H1 (cell line): ENCODE measurements at regions not wholly inside any gene's neighbourhood (a gene's known extent, or its start where the extent isn't known, plus 50 kb on each side); places are given as distances from the start of the nearest gene placed in this dataset.

Experiments used
- CTCF ChIA-PET: fragments of 300-600 bp; sonication (Branson Sonifier 250); formaldehyde crosslinking; loops from one replicate; lab custom pipeline; 2021; ENCODE audit not compliant: partially characterized antibody; lab: Charles Lee
- POLR2A ChIA-PET: fragments of 300-600 bp; sonication (Branson Sonifier 250); formaldehyde crosslinking; loops from one replicate; lab custom pipeline; 2021; ENCODE audit warnings: inconsistent platforms; ENCODE audit not compliant: partially characterized antibody; lab: Charles Lee
- DNase-seq, 2 experiments: peaks; one replicate each; pipeline versions ENCODE4 v3.0.0 to v3.0.0-alpha.2; 2010 to 2022; ENCODE audit warnings: low spot score in 2 of 2, low read depth in 1 of 2, mixed read lengths in 1 of 2
- FAIRE-seq: peaks from 2 replicates; lab custom pipeline; 2011; peaks lifted over from hg19 to GRCh38; lab: Jason Lieb, UNC
- H2AFZ ChIP-seq: 2 replicates; pipeline ENCODE4 v1.8.1; 2012; ENCODE audit warnings: low read length, inconsistent platforms
- H2AK5ac ChIP-seq: 2 replicates; pipeline ENCODE4 v1.6.1; 2013; ENCODE audit warnings: low read depth, low read length
- H2BK120ac ChIP-seq: replicated peaks from 2 replicates; pipeline ENCODE3; 2013; ENCODE audit warnings: low read depth, low read length, inconsistent platforms
- H2BK12ac ChIP-seq: 2 replicates; pipeline ENCODE4 v1.6.1; 2013; ENCODE audit warnings: low read depth, low read length
- H2BK15ac ChIP-seq: 2 replicates; pipeline ENCODE4 v1.6.1; 2013; ENCODE audit warnings: low read length
- H2BK20ac ChIP-seq: 2 replicates; pipeline ENCODE4 v1.6.1; 2013; ENCODE audit warnings: low read length
- H2BK5ac ChIP-seq: 2 replicates; pipeline ENCODE4 v1.6.1; 2013; ENCODE audit warnings: low read depth, low read length
- H3K14ac ChIP-seq: 2 replicates; pipeline ENCODE4 v1.6.1; 2013; ENCODE audit warnings: inconsistent platforms; ENCODE audit not compliant: insufficient read length
- H3K18ac ChIP-seq: 2 replicates; pipeline ENCODE4 v1.6.1; 2013; ENCODE audit warnings: low read length; ENCODE audit errors: extremely low read depth
- H3K23ac ChIP-seq: 2 replicates; pipeline ENCODE4 v1.6.1; 2013; ENCODE audit warnings: inconsistent platforms; ENCODE audit not compliant: insufficient read length
- H3K23me2 ChIP-seq: 2 replicates; pipeline ENCODE4 v1.6.1; 2013; ENCODE audit warnings: low read depth, low read length
- H3K27ac ChIP-seq: 2 replicates; pipeline ENCODE4 v1.6.1; 2011; ENCODE audit warnings: low read depth, low read length, inconsistent platforms
- H3K27me3 ChIP-seq, 4 experiments: replicated peaks in 1 of 4; 1 replicate in 1 of 4; 2 replicates in 3 of 4; pipeline versions ENCODE4 v1.6.1 to v1.8.1; 2011 to 2013; ENCODE audit warnings: low read length in 3 of 4, mild to moderate bottlenecking in 3 of 4, inconsistent platforms in 2 of 4, mixed read lengths in 2 of 4, moderate library complexity in 1 of 4; ENCODE audit not compliant: control insufficient read depth in 3 of 4, insufficient read depth in 3 of 4; ENCODE audit errors: extremely low read depth in 1 of 4
- H3K36me3 ChIP-seq, 4 experiments: 2 replicates each; pipeline versions ENCODE4 v1.6.1 to v1.8.1; 2011 to 2013; ENCODE audit warnings: mild to moderate bottlenecking in 4 of 4, low read length in 3 of 4, moderate library complexity in 2 of 4, control low read depth in 1 of 4, inconsistent platforms in 1 of 4; ENCODE audit not compliant: insufficient read depth in 4 of 4, control insufficient read depth in 2 of 4
- H3K4ac ChIP-seq: replicated peaks from 2 replicates; pipeline ENCODE3; 2013; ENCODE audit warnings: low read length, low read depth, mixed read lengths, inconsistent platforms; ENCODE audit not compliant: insufficient read length
- H3K4me1 ChIP-seq, 4 experiments: replicated peaks in 1 of 4; 1 replicate in 1 of 4; 2 replicates in 3 of 4; pipeline versions ENCODE4 v1.6.1 to v1.8.1; 2011 to 2013; ENCODE audit warnings: low read length in 3 of 4, inconsistent platforms in 2 of 4, mixed read lengths in 1 of 4; ENCODE audit not compliant: insufficient read depth in 4 of 4, control insufficient read depth in 3 of 4
- H3K4me2 ChIP-seq, 2 experiments: 2 replicates each; pipeline versions ENCODE4 v1.6.1 to v1.8.1; 2011 to 2013; ENCODE audit warnings: low read depth in 2 of 2, low read length in 2 of 2, control low read depth in 1 of 2, inconsistent platforms in 1 of 2, mild to moderate bottlenecking in 1 of 2; ENCODE audit not compliant: insufficient read depth in 1 of 2
- H3K4me3 ChIP-seq, 4 experiments: fragments of 200-600, 300-600 bp in 1 of 4; sonication (generic), shearing (Covaris generic), sonication (Bioruptor Twin) in 1 of 4; 2 replicates each; pipeline versions ENCODE4 v1.5.1 to v1.8.1; 2011 to 2016; ENCODE audit warnings: low read length in 4 of 4, low read depth in 3 of 4, control low read depth in 2 of 4, inconsistent platforms in 2 of 4, mild to moderate bottlenecking in 2 of 4, mixed read lengths in 1 of 4, moderate library complexity in 1 of 4; ENCODE audit not compliant: insufficient read depth in 2 of 4; ENCODE audit errors: extremely low read depth in 1 of 4
- H3K56ac ChIP-seq: replicated peaks from 2 replicates; pipeline ENCODE3; 2013; ENCODE audit warnings: low read depth, mild to moderate bottlenecking, mixed read lengths, low read length, inconsistent platforms; ENCODE audit not compliant: insufficient read length
- H3K79me1 ChIP-seq: 2 replicates; pipeline ENCODE4 v1.6.1; 2013; ENCODE audit warnings: low read depth, low read length, control low read depth
- H3K79me2 ChIP-seq, 2 experiments: 2 replicates each; pipeline versions ENCODE4 v1.6.1 to v1.8.1; 2012 to 2013; ENCODE audit warnings: low read length in 2 of 2, mild to moderate bottlenecking in 2 of 2, inconsistent platforms in 1 of 2; ENCODE audit not compliant: insufficient read depth in 2 of 2, control insufficient read depth in 1 of 2
- H3K9ac ChIP-seq, 4 experiments: replicated peaks in 1 of 4; 1 replicate in 1 of 4; 2 replicates in 3 of 4; pipeline versions ENCODE4 v1.6.1 to v1.8.1; 2011 to 2013; ENCODE audit warnings: low read depth in 3 of 4, low read length in 3 of 4, control low read depth in 2 of 4, mild to moderate bottlenecking in 2 of 4, moderate library complexity in 2 of 4, inconsistent platforms in 1 of 4; ENCODE audit errors: extremely low read depth in 1 of 4
- H3K9me3 ChIP-seq, 2 experiments: 2 replicates each; pipeline versions ENCODE4 v1.6.1 to v1.8.1; 2012 to 2013; ENCODE audit warnings: mild to moderate bottlenecking in 2 of 2, moderate library complexity in 2 of 2, control low read depth in 1 of 2, inconsistent platforms in 1 of 2, low read depth in 1 of 2, low read length in 1 of 2, mixed read lengths in 1 of 2; ENCODE audit not compliant: insufficient read depth in 2 of 2
- H4K20me1 ChIP-seq, 2 experiments: replicated peaks in 1 of 2; 2 replicates each; pipeline versions ENCODE3 to v1.8.1; 2011 to 2013; ENCODE audit warnings: inconsistent platforms in 2 of 2, low read length in 2 of 2, mild to moderate bottlenecking in 1 of 2; ENCODE audit not compliant: insufficient read depth in 2 of 2, control insufficient read depth in 1 of 2
- H4K5ac ChIP-seq: 2 replicates; pipeline ENCODE4 v1.6.1; 2013; ENCODE audit warnings: low read length, low read depth, mixed read lengths, inconsistent platforms; ENCODE audit not compliant: insufficient read length
- H4K8ac ChIP-seq: 2 replicates; pipeline ENCODE4 v1.8.0; 2013; ENCODE audit warnings: mild to moderate bottlenecking, moderate library complexity, low read length, inconsistent platforms; ENCODE audit not compliant: insufficient read depth; ENCODE audit errors: extremely low read depth
- H4K91ac ChIP-seq: replicated peaks from 2 replicates; pipeline ENCODE3; 2013; ENCODE audit warnings: low read length, mixed read lengths, inconsistent platforms; ENCODE audit not compliant: insufficient read length
- ATF2 ChIP-seq: IDR thresholded peaks from 2 replicates; pipeline ENCODE4 v1.6.1; 2012; ENCODE audit warnings: low read length, inconsistent platforms
- WGBS, 2 experiments: shearing (Covaris generic) in 1 of 2; methylation state at CpG; one replicate each; pipeline versions ENCODE4 v1.1.6 to v1.1.7; 2013 to 2015; ENCODE audit warnings: low lambda C conversion rate in 2 of 2, mixed read lengths in 2 of 2, inconsistent platforms in 1 of 2, low coverage in 1 of 2, missing lambda C conversion rate in 1 of 2; ENCODE audit not compliant: insufficient replicate concordance in 2 of 2, insufficient coverage in 1 of 2, insufficient read length in 1 of 2; ENCODE audit errors: extremely low coverage in 1 of 2, missing lambda C conversion rate in 1 of 2; 5-methylcytosine and 5-hydroxymethylcytosine counted together

GRCh38 chr17:5662409-5663085, 78.2 kb upstream of the NLRP1 start:
- no peak for DNase-seq
- no peak overlapping the region for H2AK5ac ChIP-seq

More at GRCh38 chr17:5662409-5663085, 78.2 kb upstream of the NLRP1 start:
- Histone ChIP-seq H2AFZ (no peak overlapping the region), H2BK15ac (peak overlapping the region; percentile 19; the same call in 1 of the 2 replicates), H2BK120ac (no peak overlapping the region), H3K27me3 (no peaks in the 10 kb centered on the region), H3K14ac (no peak overlapping the region), H4K8ac (no peak overlapping the region; the same call in 1 of the 2 replicates), H3K79me1 (no peaks in the 10 kb centered on the region), H2BK5ac (no peak overlapping the region), H3K9ac (no peak overlapping the region), H3K4ac (no peak overlapping the region), H3K18ac (no peak overlapping the region), H3K4me3 (no peak overlapping the region), H3K23me2 (no peaks in the 10 kb centered on the region), H3K4me1 (peaks cover 0 to 2% (median 0%) of the 10 kb centered on the region in 4 experiments; a peak in 2 of 7 replicates), H4K5ac (no peak overlapping the region), H2BK20ac (no peak overlapping the region), H3K9me3 (no peaks in the 10 kb centered on the region), H3K4me2 (no peak overlapping the region), H2BK12ac (no peak overlapping the region), H3K23ac (no peak overlapping the region), H3K79me2 (no peaks in the 10 kb centered on the region), H3K56ac (no peak overlapping the region), H4K20me1 (no peaks in the 10 kb centered on the region), H3K36me3 (no peaks in the 10 kb centered on the region), H4K91ac (no peak overlapping the region), H3K27ac (no peak overlapping the region)
- no peak for FAIRE-seq
- ChIA-PET CTCF (interaction anchor here (0.6 to 1.4 kb wide), 7 partner anchors 15 to 734 kb away, joined by 3 to 4 read pairs (median 3); no protein-coding TSS in a partner anchor), POLR2A (no interaction called here)
- WGBS, 2 experiments, result 84% methylated on average over 7 of the region's 7 CpGs; no CpG with 5 or more reads in 1 of the 2 experiments
- TF ChIP-seq ATF2, result no peak
